H1 (cell line): ENCODE measurements at regions not wholly inside any gene's neighbourhood (a gene's known extent, or its start where the extent isn't known, plus 50 kb on each side); places are given as distances from the start of the nearest gene placed in this dataset.

Source experiments
- CTCF ChIA-PET: fragments of 300-600 bp; sonication (Branson Sonifier 250); formaldehyde crosslinking; loops from one replicate; lab custom pipeline; 2021; ENCODE audit not compliant: partially characterized antibody; lab: Charles Lee
- POLR2A ChIA-PET: fragments of 300-600 bp; sonication (Branson Sonifier 250); formaldehyde crosslinking; loops from one replicate; lab custom pipeline; 2021; ENCODE audit warnings: inconsistent platforms; ENCODE audit not compliant: partially characterized antibody; lab: Charles Lee
- DNase-seq, 2 experiments: peaks; one replicate each; pipeline versions ENCODE4 v3.0.0 to v3.0.0-alpha.2; 2010 to 2022; ENCODE audit warnings: low spot score in 2 of 2, low read depth in 1 of 2, mixed read lengths in 1 of 2
- FAIRE-seq: peaks from 2 replicates; lab custom pipeline; 2011; peaks lifted over from hg19 to GRCh38; lab: Jason Lieb, UNC
- H2AFZ ChIP-seq: 2 replicates; pipeline ENCODE4 v1.8.1; 2012; ENCODE audit warnings: low read length, inconsistent platforms
- H2AK5ac ChIP-seq: 2 replicates; pipeline ENCODE4 v1.6.1; 2013; ENCODE audit warnings: low read depth, low read length
- H2BK120ac ChIP-seq: replicated peaks from 2 replicates; pipeline ENCODE3; 2013; ENCODE audit warnings: low read depth, low read length, inconsistent platforms
- H2BK12ac ChIP-seq: 2 replicates; pipeline ENCODE4 v1.6.1; 2013; ENCODE audit warnings: low read depth, low read length
- H2BK15ac ChIP-seq: 2 replicates; pipeline ENCODE4 v1.6.1; 2013; ENCODE audit warnings: low read length
- H2BK20ac ChIP-seq: 2 replicates; pipeline ENCODE4 v1.6.1; 2013; ENCODE audit warnings: low read length
- H2BK5ac ChIP-seq: 2 replicates; pipeline ENCODE4 v1.6.1; 2013; ENCODE audit warnings: low read depth, low read length
- H3K14ac ChIP-seq: 2 replicates; pipeline ENCODE4 v1.6.1; 2013; ENCODE audit warnings: inconsistent platforms; ENCODE audit not compliant: insufficient read length
- H3K18ac ChIP-seq: 2 replicates; pipeline ENCODE4 v1.6.1; 2013; ENCODE audit warnings: low read length; ENCODE audit errors: extremely low read depth
- H3K23ac ChIP-seq: 2 replicates; pipeline ENCODE4 v1.6.1; 2013; ENCODE audit warnings: inconsistent platforms; ENCODE audit not compliant: insufficient read length
- H3K23me2 ChIP-seq: 2 replicates; pipeline ENCODE4 v1.6.1; 2013; ENCODE audit warnings: low read depth, low read length
- H3K27ac ChIP-seq: 2 replicates; pipeline ENCODE4 v1.6.1; 2011; ENCODE audit warnings: low read depth, low read length, inconsistent platforms
- H3K27me3 ChIP-seq, 4 experiments: replicated peaks in 1 of 4; 1 replicate in 1 of 4; 2 replicates in 3 of 4; pipeline versions ENCODE4 v1.6.1 to v1.8.1; 2011 to 2013; ENCODE audit warnings: low read length in 3 of 4, mild to moderate bottlenecking in 3 of 4, inconsistent platforms in 2 of 4, mixed read lengths in 2 of 4, moderate library complexity in 1 of 4; ENCODE audit not compliant: control insufficient read depth in 3 of 4, insufficient read depth in 3 of 4; ENCODE audit errors: extremely low read depth in 1 of 4
- H3K36me3 ChIP-seq, 4 experiments: 2 replicates each; pipeline versions ENCODE4 v1.6.1 to v1.8.1; 2011 to 2013; ENCODE audit warnings: mild to moderate bottlenecking in 4 of 4, low read length in 3 of 4, moderate library complexity in 2 of 4, control low read depth in 1 of 4, inconsistent platforms in 1 of 4; ENCODE audit not compliant: insufficient read depth in 4 of 4, control insufficient read depth in 2 of 4
- H3K4ac ChIP-seq: replicated peaks from 2 replicates; pipeline ENCODE3; 2013; ENCODE audit warnings: low read length, low read depth, mixed read lengths, inconsistent platforms; ENCODE audit not compliant: insufficient read length
- H3K4me1 ChIP-seq, 4 experiments: replicated peaks in 1 of 4; 1 replicate in 1 of 4; 2 replicates in 3 of 4; pipeline versions ENCODE4 v1.6.1 to v1.8.1; 2011 to 2013; ENCODE audit warnings: low read length in 3 of 4, inconsistent platforms in 2 of 4, mixed read lengths in 1 of 4; ENCODE audit not compliant: insufficient read depth in 4 of 4, control insufficient read depth in 3 of 4
- H3K4me2 ChIP-seq, 2 experiments: 2 replicates each; pipeline versions ENCODE4 v1.6.1 to v1.8.1; 2011 to 2013; ENCODE audit warnings: low read depth in 2 of 2, low read length in 2 of 2, control low read depth in 1 of 2, inconsistent platforms in 1 of 2, mild to moderate bottlenecking in 1 of 2; ENCODE audit not compliant: insufficient read depth in 1 of 2
- H3K4me3 ChIP-seq, 4 experiments: fragments of 200-600, 300-600 bp in 1 of 4; sonication (generic), shearing (Covaris generic), sonication (Bioruptor Twin) in 1 of 4; 2 replicates each; pipeline versions ENCODE4 v1.5.1 to v1.8.1; 2011 to 2016; ENCODE audit warnings: low read length in 4 of 4, low read depth in 3 of 4, control low read depth in 2 of 4, inconsistent platforms in 2 of 4, mild to moderate bottlenecking in 2 of 4, mixed read lengths in 1 of 4, moderate library complexity in 1 of 4; ENCODE audit not compliant: insufficient read depth in 2 of 4; ENCODE audit errors: extremely low read depth in 1 of 4
- H3K56ac ChIP-seq: replicated peaks from 2 replicates; pipeline ENCODE3; 2013; ENCODE audit warnings: low read depth, mild to moderate bottlenecking, mixed read lengths, low read length, inconsistent platforms; ENCODE audit not compliant: insufficient read length
- H3K79me1 ChIP-seq: 2 replicates; pipeline ENCODE4 v1.6.1; 2013; ENCODE audit warnings: low read depth, low read length, control low read depth
- H3K79me2 ChIP-seq, 2 experiments: 2 replicates each; pipeline versions ENCODE4 v1.6.1 to v1.8.1; 2012 to 2013; ENCODE audit warnings: low read length in 2 of 2, mild to moderate bottlenecking in 2 of 2, inconsistent platforms in 1 of 2; ENCODE audit not compliant: insufficient read depth in 2 of 2, control insufficient read depth in 1 of 2
- H3K9ac ChIP-seq, 4 experiments: replicated peaks in 1 of 4; 1 replicate in 1 of 4; 2 replicates in 3 of 4; pipeline versions ENCODE4 v1.6.1 to v1.8.1; 2011 to 2013; ENCODE audit warnings: low read depth in 3 of 4, low read length in 3 of 4, control low read depth in 2 of 4, mild to moderate bottlenecking in 2 of 4, moderate library complexity in 2 of 4, inconsistent platforms in 1 of 4; ENCODE audit errors: extremely low read depth in 1 of 4
- H3K9me3 ChIP-seq, 2 experiments: 2 replicates each; pipeline versions ENCODE4 v1.6.1 to v1.8.1; 2012 to 2013; ENCODE audit warnings: mild to moderate bottlenecking in 2 of 2, moderate library complexity in 2 of 2, control low read depth in 1 of 2, inconsistent platforms in 1 of 2, low read depth in 1 of 2, low read length in 1 of 2, mixed read lengths in 1 of 2; ENCODE audit not compliant: insufficient read depth in 2 of 2
- H4K20me1 ChIP-seq, 2 experiments: replicated peaks in 1 of 2; 2 replicates each; pipeline versions ENCODE3 to v1.8.1; 2011 to 2013; ENCODE audit warnings: inconsistent platforms in 2 of 2, low read length in 2 of 2, mild to moderate bottlenecking in 1 of 2; ENCODE audit not compliant: insufficient read depth in 2 of 2, control insufficient read depth in 1 of 2
- H4K5ac ChIP-seq: 2 replicates; pipeline ENCODE4 v1.6.1; 2013; ENCODE audit warnings: low read length, low read depth, mixed read lengths, inconsistent platforms; ENCODE audit not compliant: insufficient read length
- H4K8ac ChIP-seq: 2 replicates; pipeline ENCODE4 v1.8.0; 2013; ENCODE audit warnings: mild to moderate bottlenecking, moderate library complexity, low read length, inconsistent platforms; ENCODE audit not compliant: insufficient read depth; ENCODE audit errors: extremely low read depth
- H4K91ac ChIP-seq: replicated peaks from 2 replicates; pipeline ENCODE3; 2013; ENCODE audit warnings: low read length, mixed read lengths, inconsistent platforms; ENCODE audit not compliant: insufficient read length
- ASH2L ChIP-seq: fragments of 200-600, 300-600 bp; sonication (generic); IDR thresholded peaks from one replicate; pipeline ENCODE4 v1.7.1; 2017; ENCODE audit warnings: low read length
- BCL11A ChIP-seq, 2 experiments: IDR thresholded peaks; one replicate each; pipeline ENCODE4 v1.6.1; 2011; ENCODE audit warnings: low read depth in 2 of 2, low read length in 2 of 2, mild to moderate bottlenecking in 2 of 2
- CHD1 ChIP-seq: IDR thresholded peaks from 2 replicates; pipeline ENCODE4 v1.6.1; 2012; ENCODE audit warnings: low read depth, low read length, improper control_type of control experiment
- EP300 ChIP-seq, 2 experiments: IDR thresholded peaks; 1 replicate in 1 of 2; 2 replicates in 1 of 2; pipeline ENCODE4 v1.6.1; 2011 to 2012; ENCODE audit warnings: low read depth in 2 of 2, low read length in 2 of 2, mild to moderate bottlenecking in 2 of 2, borderline replicate concordance in 1 of 2, inconsistent platforms in 1 of 2, moderate library complexity in 1 of 2
- FOSL1 ChIP-seq: IDR thresholded peaks from 2 replicates; pipeline ENCODE4 v1.6.1; 2011; ENCODE audit warnings: mild to moderate bottlenecking, low read depth, low read length, moderate library complexity; ENCODE audit not compliant: insufficient read depth
- GABPA ChIP-seq: IDR thresholded peaks from 2 replicates; pipeline ENCODE4 v1.6.1; 2011; ENCODE audit warnings: mild to moderate bottlenecking, low read length, moderate library complexity, borderline replicate concordance; ENCODE audit not compliant: insufficient read depth
- HDAC6 ChIP-seq: IDR thresholded peaks from one replicate; pipeline ENCODE4 v1.7.1; 2012; ENCODE audit warnings: low read depth, mild to moderate bottlenecking, inconsistent platforms, low read length, moderate library complexity
- JUN ChIP-seq: IDR thresholded peaks from 2 replicates; pipeline ENCODE4 v1.6.1; 2011; ENCODE audit warnings: low read depth, mild to moderate bottlenecking, improper control_type of control experiment, low read length
- JUND ChIP-seq: IDR thresholded peaks from 2 replicates; pipeline ENCODE4 v1.6.1; 2011; ENCODE audit warnings: mild to moderate bottlenecking, improper control_type of control experiment, low read length
- MAX ChIP-seq: IDR thresholded peaks from 2 replicates; pipeline ENCODE4 v1.6.1; 2012; ENCODE audit warnings: inconsistent platforms
- PHF8 ChIP-seq: fragments of 200-600 bp; sonication (generic); conservative IDR thresholded peaks from 2 replicates; pipeline ENCODE4 v1.7.1; 2012; ENCODE audit warnings: low read depth, mild to moderate bottlenecking, inconsistent platforms, low read length, moderate library complexity
- POLR2A ChIP-seq, 2 experiments: IDR thresholded peaks; 1 replicate in 1 of 2; 2 replicates in 1 of 2; pipeline ENCODE4 v1.6.1; 2011; ENCODE audit warnings: low read depth in 2 of 2, low read length in 2 of 2, mild to moderate bottlenecking in 2 of 2; ENCODE audit errors: control extremely low read depth in 1 of 2
- POU5F1 ChIP-seq: IDR thresholded peaks from 2 replicates; pipeline ENCODE4 v1.6.1; 2011; ENCODE audit warnings: low read depth, mild to moderate bottlenecking, low read length, moderate library complexity
- SRF ChIP-seq: IDR thresholded peaks from 2 replicates; pipeline ENCODE4 v1.6.1; 2011; ENCODE audit warnings: mild to moderate bottlenecking, low read depth, low read length, moderate library complexity
- TAF1 ChIP-seq: IDR thresholded peaks from 2 replicates; pipeline ENCODE4 v1.6.1; 2011; ENCODE audit warnings: mild to moderate bottlenecking, low read depth, low read length
- YY1 ChIP-seq: IDR thresholded peaks from 2 replicates; pipeline ENCODE4 v1.6.1; 2011; ENCODE audit warnings: low read depth, mild to moderate bottlenecking, low read length
- WGBS, 2 experiments: shearing (Covaris generic) in 1 of 2; methylation state at CpG; one replicate each; pipeline versions ENCODE4 v1.1.6 to v1.1.7; 2013 to 2015; ENCODE audit warnings: low lambda C conversion rate in 2 of 2, mixed read lengths in 2 of 2, inconsistent platforms in 1 of 2, low coverage in 1 of 2, missing lambda C conversion rate in 1 of 2; ENCODE audit not compliant: insufficient replicate concordance in 2 of 2, insufficient coverage in 1 of 2, insufficient read length in 1 of 2; ENCODE audit errors: extremely low coverage in 1 of 2, missing lambda C conversion rate in 1 of 2; 5-methylcytosine and 5-hydroxymethylcytosine counted together

- H2BK12ac ChIP-seq: no peak overlapping the region
- TF ChIP-seq EP300 (IDR thresholded peaks at IDR 0.05; ENCODE audit: borderline replicate concordance in 1 of 2, low read depth in 2 of 2, low read length in 2 of 2) (no peak), MAX (no peak), PHF8 (no peak), HDAC6 (no peak), JUN (no peak), SRF (no peak), CHD1 (no peak), FOSL1 (no peak), GABPA (no peak), BCL11A (IDR thresholded peaks at IDR 0.05; ENCODE audit: low read depth in 2 of 2, low read length in 2 of 2) (no peak), YY1 (no peak), POLR2A (IDR thresholded peaks at IDR 0.05; ENCODE audit: control extremely low read depth in 1 of 2, low read depth in 2 of 2, low read length in 2 of 2) (no peak), POU5F1 (no peak), TAF1 (no peak), ASH2L (no peak), JUND (no peak)
Measured at GRCh38 chr2:38185012-38185491, 109.1 kb upstream of the CYP1B1 start.

More at GRCh38 chr2:38185012-38185491, 109.1 kb upstream of the CYP1B1 start:
- Histone ChIP-seq H3K36me3 (no peaks in the 10 kb centered on the region), H3K23ac (no peak overlapping the region), H3K27me3 (no peaks in the 10 kb centered on the region), H4K20me1 (no peaks in the 10 kb centered on the region), H3K4me1 (no peaks in the 10 kb centered on the region), H3K4ac (no peak overlapping the region), H3K4me2 (no peak overlapping the region), H3K18ac (no peak overlapping the region), H3K9ac (no peak overlapping the region), H3K4me3 (no peak overlapping the region), H2BK20ac (no peak overlapping the region), H3K56ac (no peak overlapping the region), H3K23me2 (no peaks in the 10 kb centered on the region), H2BK120ac (no peak overlapping the region), H4K5ac (no peak overlapping the region), H2BK15ac (no peak overlapping the region), H4K91ac (no peak overlapping the region), H3K14ac (no peak overlapping the region), H3K79me1 (no peaks in the 10 kb centered on the region), H2AK5ac (no peak overlapping the region), H2AFZ (no peak overlapping the region), H3K27ac (no peak overlapping the region), H3K79me2 (no peaks in the 10 kb centered on the region), H3K9me3 (no peaks in the 10 kb centered on the region), H4K8ac (no peak overlapping the region), H2BK5ac (no peak overlapping the region)
- no peak for FAIRE-seq
- WGBS, 2 experiments: 97% methylated on average over 1 of the region's 1 CpG; no CpG with 5 or more reads in 1 of the 2 experiments
- no peak for DNase-seq
- ChIA-PET POLR2A (no interaction called here), CTCF (no interaction called here)
